HCEC 1CT (cell line): ENCODE measurements at regions not wholly inside any gene's neighbourhood (a gene's known extent, or its start where the extent isn't known, plus 50 kb on each side); places are given as distances from the start of the nearest gene placed in this dataset.

ENCODE experiments used
- DNase-seq: peaks from one replicate; pipeline ENCODE4 v3.0.0-alpha.2; 2017

DNA sequence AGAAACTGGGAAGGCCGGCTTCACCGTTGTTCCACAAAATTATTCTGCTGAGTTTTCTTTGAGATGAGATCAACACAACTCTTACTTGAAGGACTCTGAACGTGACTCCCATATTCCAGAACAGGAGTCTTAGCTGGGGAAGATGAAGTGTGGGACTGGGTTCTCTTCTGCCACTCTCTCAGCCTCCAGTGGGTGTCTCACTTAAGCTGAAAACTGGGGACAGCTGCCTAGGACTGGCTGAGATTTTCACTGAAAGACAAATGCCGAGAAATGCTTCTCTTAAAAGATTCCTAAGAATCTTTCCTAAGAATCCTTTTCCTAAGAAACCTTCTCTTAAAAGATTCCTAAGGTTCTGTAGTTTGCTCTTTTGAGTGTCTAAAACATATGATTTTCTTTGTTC, 156.6 kb upstream of the LHCGR start:
- peak; percentile 3 for DNase-seq

DNA sequence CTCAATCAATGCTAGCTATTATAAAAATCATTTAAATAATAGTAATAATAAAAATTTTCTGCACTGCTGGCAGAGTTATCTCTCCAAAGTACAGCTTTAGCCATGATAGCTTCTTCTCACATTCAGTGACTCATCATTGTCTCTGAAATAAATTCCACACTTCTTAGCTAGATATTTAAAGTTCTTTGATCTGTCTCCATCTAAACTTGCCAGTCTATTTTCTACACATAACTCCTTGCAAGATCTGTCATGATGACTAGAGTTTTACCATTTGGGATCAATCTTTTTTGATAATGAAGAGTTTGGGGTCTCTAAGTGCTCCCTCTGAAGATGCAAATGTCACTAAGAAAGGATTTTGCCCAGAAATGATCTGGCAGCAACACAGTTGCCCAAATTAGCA, 155.4 kb upstream of the LHCGR start:
- DNase-seq = no peak

DNA sequence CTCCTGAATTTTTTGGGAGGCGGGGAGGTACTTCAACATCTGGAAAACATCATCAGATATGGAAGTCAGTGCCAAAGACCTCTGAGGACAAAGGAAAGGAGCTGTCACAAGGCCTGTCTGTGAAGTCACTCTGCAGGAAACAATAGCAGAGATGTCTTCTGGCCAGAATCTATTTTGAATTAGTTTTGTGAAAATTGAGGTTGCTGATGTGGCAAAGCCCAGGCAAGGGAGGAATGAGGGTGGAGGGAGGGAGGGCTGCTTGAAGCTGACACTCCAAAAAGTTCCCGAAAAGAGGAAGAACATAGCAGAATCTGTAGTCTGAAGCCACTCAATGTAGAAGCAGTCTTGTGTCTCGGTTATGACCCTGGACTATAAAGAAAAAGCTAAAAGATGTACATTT, 151.1 kb upstream of the LHCGR start:
- no peak for DNase-seq

DNA sequence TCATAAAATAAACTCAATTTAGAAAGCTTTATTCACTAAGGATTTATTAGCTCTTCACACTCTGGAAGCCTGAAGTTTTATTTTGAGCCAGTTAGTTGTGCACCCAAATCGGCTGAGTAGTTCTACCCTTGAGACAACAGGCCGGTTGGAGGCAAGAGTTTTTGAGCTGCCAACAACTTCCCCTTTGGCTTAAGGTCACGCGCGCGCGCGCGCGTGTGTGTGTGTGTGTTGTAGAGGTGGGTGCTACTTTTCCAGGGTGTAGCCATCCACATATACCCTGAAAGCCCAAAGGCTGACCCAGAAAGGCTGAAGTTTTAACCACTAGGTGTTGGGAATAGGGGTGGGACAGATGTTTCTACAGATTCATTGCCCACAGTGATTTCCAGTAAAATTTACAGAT, 150.2 kb upstream of the LHCGR start:
- DNase-seq = no peak

DNA sequence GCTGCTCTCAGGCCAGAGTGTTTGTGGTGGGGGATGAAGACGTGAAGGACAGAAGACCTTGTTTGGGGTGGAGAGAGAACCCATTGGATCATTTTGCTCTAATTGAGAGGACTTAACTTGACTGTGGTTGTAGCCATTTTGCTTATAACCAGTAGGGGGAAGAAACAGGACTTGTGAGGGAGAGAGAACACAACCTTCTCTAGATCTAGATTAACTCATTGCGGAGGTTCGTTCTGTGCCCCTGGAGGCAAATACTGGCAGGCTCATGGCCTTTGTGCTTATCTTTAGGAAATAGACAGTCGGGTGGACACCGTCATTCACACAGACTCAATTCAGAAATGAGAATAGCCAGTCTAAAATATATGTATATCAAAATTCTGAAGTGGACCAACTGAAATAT, 147.0 kb upstream of the LHCGR start:
- no peak for DNase-seq

DNA sequence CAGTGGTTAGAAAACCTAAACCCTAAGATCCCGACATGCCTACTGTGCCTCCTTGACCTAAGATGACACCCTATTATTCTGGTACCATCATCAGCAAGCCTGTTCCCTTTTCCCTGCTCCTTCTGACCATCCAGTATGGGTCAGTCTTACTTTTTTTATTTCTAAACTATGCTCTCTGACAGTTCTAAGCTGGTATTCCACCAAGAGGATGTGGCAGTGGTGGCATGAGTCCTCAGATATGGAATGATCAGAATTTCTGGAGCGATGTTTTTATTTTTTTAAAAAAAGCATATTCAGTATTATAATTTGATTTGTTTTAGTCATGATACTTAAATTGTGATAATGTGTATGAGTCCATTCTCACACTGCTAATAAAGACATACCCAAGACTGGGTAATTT, 145.9 kb upstream of the LHCGR start:
- DNase-seq = no peak

DNA sequence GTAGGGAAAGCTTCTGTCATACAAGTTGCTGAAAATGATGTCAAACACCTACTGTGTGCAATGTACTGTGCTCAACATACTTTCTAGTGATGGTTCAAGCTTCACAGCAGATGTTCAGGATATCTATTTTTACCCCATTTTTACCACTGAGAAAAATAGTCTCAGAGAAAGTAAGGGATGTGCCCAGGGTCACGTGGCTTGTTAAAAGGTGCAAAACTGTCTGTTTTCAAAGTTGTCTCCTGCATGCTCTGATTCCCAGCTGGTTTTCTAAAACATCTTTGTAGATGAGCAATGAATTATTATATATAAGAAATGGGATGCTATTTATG, 145.5 kb upstream of the LHCGR start:
- no peak for DNase-seq

DNA sequence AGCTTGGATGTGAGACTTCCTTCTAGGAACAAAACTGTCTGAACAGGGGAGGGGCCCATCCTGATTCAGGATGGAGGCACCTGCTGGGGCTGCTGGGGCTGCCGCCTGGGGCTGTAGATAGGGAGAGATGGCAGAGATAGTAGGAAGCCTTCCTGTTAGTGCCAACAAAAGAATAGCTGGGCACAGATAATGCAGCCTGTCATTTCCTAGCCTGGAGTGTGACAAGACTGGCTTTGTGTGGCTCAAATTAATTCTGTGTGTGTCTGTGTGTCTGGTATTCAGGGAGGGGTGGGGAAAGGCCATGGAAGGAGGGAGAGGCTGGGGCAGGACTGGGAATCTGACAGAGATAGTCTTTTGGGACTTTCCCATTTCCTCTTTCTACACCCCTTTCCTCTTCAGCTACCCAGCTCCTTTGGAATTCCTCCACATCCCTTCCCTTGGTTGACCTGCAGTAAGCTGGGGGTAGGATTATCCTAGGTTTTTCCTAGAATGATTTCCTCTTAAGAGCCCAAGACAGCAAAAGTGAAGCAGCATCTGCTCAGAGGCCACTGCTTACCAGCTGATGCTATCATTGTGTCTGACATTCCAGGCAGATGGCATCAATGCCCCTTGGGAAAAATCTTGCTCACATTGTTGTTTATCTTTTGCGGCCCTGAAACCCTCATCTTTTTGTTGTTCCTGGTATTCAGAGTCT, 144.9 kb upstream of the LHCGR start:
- no peak for DNase-seq

DNA sequence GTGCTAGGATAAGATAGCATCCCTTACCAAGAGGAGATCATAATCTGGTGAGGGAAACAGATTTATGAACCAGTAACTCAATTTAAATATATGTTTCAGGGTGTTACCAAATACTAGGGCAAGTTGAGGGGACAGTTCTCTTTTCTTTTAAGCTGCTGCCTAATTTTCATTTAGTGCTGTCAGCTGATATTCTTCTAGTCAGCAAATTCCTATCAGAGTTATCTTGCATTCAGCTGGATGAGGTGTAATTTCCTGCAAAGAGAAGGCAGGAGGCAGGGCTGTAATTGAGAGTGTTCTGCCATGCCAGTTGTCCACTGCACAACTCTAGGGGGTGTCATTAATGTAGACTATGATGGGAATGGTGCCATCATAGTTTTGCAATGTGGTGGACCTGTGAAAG, 141.3 kb upstream of the LHCGR start:
- DNase-seq = no peak

DNA sequence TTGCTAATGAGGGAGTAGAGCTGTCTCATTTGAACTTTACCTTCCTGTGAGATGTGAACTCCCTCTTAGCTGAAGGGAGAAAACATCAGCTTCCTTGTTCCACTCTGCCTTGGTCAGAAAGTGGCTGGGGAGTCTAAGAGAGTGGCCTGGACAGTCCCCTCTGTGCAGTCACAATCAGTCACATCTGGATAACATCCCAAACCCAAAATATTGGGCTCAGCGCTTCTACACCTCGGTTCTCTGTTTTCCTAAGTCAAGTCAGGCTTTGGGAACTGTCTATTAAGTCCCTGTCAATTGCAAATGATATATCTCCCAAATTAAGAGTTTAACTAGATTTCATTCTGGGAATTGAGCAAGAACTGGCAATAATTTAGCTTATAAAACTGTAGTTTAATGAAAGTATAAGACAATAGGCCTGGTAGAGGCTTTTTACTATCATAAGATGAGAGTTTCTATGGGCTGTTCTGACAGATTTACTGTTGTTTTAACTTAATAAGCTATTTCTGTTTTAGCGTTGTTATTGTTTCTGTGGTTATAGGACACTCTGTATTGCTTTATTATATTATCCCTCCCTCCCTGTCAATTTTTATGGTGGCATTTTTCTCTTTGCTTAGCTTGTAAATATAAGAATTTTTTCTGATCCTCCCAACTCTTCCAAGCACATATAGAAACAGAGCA, 135.1 kb upstream of the LHCGR start:
- no peak for DNase-seq

DNA sequence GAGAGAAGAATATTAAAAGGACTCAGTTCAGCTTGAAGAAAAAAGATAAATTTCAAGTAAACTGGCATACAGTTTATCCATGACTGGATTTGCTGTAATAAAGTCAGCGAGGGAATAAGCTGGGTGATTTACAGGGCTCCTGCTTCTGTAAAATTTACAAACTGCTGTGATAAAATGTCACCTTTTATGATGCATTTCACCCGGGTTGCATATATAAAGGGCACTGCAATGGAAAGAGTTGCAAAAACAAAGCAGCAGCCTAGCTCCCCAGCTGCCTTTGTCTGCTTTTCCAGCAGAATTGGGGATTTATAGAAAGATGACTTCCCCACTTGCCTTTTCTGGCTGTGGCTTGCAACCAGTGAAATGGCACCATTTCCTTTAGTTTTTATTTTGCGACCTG, 132.5 kb upstream of the LHCGR start:
- no peak for DNase-seq

DNA sequence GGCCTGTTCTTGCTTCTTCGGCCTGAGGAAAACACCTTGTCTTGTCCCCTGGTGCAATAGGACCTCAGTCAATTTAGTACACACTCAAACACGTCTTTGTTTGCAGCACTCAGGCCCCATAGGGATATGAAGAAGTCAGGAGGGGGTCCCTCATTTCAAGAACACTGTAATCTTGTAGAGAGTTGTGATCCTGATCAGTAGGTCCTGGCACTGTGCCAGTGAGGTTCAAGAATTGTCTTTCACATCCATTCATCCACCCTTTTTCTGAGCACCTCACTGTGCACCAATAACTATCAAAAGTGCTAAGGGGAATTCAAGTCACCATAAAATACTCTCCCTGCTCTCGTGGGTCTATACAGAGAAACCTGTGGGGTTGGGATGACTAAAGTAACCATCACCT, 131.4 kb upstream of the LHCGR start:
- DNase-seq = no peak

DNA sequence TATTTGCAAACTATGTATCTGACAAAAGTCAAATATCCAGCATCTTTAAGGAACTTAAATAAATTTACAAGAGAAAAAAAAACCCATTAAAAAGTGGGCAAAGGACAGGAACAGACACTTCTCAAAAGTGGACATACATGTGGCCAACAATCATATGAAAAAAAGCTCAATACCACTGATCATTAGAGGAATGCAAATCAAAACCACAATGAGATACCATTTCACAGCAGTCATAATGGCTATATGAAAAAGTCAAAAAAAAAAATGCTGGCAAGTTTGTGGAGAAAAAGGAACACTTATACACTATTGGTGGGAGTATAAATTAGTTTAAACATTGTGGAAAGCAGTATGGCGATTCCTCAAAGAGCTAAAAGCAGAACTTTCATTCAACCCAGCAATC, 130.3 kb upstream of the LHCGR start:
- no peak for DNase-seq

DNA sequence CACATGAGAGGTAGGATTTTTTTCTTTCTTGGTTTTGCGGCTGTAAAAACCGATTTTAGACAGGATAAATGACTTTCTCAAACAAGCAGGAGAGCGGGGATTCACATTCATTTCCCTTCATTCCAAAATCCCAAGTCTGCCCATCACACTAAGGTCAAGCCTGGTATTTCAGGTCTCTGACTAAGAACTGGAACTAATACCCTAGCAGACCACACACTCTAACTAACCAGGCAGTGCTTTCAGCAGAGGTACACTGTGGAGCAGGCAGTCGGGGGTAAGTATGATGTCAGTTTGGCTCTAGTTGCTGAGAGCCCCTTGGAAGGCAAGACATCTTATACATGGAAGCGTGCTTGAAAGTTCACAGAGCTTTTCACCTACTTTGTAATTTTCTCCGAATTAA, 128.1 kb upstream of the LHCGR start:
- DNase-seq = no peak

DNA sequence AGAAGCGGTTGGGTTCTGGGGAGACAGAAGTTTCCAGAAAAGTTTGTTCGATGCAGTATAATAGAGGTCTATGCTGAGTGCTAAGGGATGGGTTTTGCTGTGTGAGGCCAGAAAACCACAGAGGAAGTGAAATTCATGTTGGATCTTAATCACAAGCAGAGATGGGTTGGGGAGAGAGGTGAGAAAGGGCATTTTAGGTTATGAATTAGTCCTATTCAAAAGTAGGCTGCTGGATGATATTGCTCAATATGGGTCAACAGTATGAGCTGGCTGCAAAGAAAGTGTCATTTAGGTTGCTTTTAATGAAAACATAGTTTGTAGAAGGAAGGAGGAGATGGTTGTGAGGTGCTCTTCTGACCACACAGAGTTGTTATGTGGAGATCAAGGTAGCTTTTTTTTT, 118.8 kb upstream of the LHCGR start:
- DNase-seq = no peak

DNA sequence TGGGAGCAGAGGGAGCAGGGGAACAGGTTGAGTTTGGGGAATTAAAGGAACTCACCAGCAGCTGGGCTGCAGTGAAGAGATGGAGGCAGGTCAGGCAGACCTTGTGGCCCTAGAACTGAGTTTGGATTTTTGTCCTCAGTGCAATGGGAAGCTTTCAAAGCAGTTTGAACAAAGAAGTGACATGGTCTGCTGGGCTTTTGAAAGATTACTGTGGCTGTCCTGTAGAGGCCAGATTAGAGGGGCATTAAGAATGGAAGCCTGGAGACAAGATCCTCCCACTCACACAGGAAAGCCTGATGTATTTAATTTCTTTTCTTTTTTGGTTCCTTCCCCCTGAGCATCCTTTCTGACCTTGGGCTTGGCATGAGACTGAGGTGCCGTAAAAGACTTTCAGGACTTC, 118.1 kb upstream of the LHCGR start:
- no peak for DNase-seq

DNA sequence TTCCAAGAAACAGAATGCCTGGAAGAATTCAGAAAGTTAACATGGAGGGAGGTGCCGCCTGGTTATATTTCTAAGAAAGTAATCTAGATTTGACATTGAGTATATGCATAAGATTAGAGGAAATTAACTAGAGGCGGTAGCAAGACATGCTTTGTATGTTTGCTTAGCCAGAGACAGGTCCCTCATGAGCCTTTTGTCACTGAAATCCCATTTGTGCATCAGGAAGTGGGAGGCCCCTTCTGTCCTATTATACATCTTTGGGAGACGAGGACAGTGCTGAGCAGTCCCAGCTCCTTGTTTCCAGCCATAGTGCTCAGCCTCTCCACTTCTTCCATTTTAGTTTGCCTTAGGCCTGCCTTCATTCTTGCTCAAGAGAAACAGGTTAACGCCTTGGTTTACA, 115.4 kb upstream of the LHCGR start:
- DNase-seq = no peak

DNA sequence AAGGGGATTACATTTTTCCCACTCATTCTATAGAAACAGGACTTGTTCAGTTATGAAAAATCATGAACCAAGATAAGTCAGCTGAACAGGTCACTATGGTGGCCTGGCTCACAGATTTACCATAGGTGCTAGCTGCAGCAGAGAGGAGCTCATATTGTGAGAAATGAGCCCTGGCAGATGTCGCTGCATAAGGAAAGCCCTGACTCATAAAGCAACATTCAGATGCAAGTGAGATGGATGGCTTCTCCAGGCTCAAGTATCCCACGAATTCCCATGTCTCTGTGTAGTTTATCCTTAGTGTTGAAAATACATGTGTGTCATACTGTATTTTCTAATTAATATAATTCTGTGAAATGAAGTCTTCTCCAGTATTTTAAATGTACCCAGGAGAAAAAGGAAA, 115.0 kb upstream of the LHCGR start:
- DNase-seq = no peak

DNA sequence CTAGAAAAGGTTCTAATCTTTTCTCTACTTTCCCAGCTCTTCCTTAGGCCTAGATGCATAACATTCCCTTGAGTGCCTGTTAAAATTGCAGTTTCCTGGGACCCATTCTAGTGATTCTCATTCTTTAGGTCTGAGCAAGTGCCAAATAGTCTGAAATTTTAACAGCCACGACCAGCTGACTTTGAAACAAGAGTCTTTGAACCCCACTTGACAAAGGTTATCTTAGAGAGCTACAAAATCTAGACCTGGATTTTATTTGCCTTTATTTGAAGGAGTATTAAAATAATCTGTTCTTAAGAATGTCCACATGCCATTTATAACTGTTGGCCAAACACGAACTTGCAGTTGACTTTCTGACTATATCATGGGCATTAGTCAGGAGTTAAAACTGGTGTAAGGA, 110.2 kb upstream of the LHCGR start:
- DNase-seq = no peak

DNA sequence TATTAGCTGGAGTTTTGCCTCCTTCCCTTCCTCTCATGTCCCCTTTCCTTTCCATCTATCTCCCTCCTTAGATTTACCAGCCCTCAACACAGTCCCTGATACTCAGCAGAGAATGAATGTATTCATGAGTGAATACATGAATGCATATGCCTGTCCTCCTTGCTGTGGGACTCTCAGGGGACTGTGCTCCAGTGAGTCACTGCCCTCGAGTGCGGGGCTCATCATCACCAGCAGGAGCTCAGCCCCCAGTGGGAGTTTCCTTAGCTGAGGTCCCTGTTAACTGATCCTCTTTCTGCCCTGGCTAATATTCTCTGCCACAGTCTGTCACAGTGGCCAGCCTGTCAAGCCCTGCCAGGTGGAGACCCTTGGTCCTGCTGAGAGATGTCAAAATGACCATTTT, 104.9 kb upstream of the LHCGR start:
- DNase-seq = no peak

DNA sequence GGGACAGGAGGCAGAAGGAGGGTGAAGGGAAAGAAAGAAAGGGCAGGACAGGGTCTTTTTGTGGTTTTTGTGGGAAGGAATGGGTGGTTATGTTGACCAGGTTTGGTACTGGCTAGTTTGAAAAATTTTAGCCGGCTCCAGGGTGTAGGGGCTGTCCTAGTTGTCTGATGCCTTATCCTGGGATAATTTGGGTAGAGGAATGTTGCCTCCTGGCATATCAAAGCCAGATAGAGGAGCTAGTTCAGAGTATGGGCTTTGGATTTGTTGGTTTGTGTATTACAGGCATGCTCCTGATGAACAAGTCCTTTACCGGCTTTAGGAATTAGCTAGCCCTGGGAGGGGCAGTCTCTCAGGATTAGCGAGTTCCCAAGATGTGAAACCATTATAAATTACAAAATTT, 101.1 kb upstream of the LHCGR start:
- no peak for DNase-seq

DNA sequence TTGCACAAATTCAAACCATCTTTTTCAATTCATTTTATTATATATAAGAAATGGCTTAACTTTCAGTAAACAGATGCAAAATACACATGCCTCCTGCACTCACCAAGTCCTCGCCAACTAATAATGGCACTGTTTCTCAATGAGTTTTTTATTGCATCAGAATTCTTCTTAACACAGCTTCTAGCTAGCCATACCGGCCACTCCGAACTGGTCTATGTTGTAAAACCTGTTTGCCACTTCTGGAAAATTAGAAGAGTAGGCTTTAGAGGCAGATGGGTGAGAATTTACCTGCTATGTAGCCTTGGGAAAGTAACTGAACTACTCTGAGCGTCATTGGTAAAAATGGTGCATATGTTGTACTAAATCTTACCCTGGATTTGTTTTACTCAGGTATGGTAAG, 100.6 kb upstream of the LHCGR start:
- no peak for DNase-seq

DNA sequence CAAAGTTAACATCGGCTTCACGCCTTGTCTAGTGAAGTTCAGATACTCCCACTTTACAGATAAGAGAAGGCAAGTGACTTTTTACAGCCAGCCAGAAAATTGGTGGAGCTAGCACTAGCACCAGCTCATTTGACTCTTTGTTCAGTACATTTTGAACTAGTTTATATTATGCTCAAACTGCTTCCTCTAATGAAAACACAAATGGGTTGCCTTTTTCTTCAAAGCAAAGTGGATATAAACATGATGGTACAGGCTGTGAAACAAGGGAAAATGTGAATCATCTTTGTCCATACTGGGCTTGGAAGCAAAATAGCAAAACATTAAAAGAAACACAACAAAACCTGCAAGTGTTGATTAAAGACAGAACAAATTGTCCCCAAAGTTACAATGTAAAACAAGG, 99.6 kb upstream of the LHCGR start:
- DNase-seq = no peak

DNA sequence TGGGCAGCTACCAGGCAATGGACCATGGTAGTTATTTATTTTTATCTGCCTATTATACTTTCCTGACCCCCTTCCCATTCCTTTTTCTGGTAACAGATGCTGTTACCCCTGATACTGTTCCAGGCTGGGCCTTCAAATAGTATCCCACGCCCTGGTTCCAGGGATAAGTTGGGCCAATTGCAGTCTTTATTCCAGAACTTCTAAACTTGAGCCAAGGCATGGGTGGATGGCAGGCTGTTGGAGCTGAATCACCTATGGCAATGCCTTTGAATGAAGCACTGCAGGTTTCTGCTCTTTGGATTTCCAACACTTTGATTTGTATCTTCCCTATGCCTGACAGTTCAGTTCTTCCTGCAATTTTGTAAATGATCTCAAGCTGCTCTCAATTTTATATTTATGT, 99.2 kb upstream of the LHCGR start:
- DNase-seq = no peak

DNA sequence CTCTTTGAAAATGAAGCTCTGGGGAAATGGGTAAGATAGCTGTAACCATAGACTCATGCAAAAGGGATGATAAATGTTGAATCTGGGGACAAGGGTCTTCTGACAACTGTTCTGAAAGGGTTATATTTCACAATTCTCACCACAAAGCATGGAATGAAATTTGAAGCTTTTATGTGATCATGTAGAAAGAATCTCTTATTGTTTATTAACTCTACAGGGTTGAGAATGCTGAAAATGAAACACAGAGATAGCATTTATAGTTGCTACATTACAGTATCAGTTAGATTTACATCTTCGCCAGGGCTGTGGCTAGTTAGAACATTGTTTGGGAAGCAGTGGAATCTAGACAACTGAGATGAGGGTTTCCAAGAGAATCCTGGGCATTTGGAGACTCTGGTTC, 97.4 kb upstream of the LHCGR start:
- peak; percentile 62 for DNase-seq
